ENCODE measurements at regions not wholly inside any gene's neighbourhood (a gene's known extent, or its start where the extent isn't known, plus 50 kb on each side); places are given as distances from the start of the nearest gene placed in this dataset.
"Not testable (repeated sequence)": the region's sequence is repeated elsewhere in the genome, so short reads cannot be mapped to it uniquely, and the experiment has no call there.

- DNase-seq: no peak
Measured at GRCh38 chr1:47491341-47491753, 53.5 kb downstream of the FOXD2 start.

- no peak for DNase-seq
Measured at GRCh38 chr1:47495176-47495713, 57.4 kb downstream of the FOXD2 start.

- DNase-seq: no peak
Measured at GRCh38 chr1:47498551-47498950, 60.7 kb downstream of the FOXD2 start.

GRCh38 chr1:47501069-47501468, 63.2 kb downstream of the FOXD2 start:
- no peak for DNase-seq

- DNase-seq: no peak
Measured at GRCh38 chr1:47502746-47503370, 65.0 kb downstream of the FOXD2 start.

- DNase-seq: not testable (repeated sequence)
Measured at GRCh38 chr1:47504840-47505239, 67.0 kb downstream of the FOXD2 start.

- no peak for DNase-seq
Measured at GRCh38 chr1:47505267-47505666, 67.4 kb downstream of the FOXD2 start.

- no peak for DNase-seq
Measured at GRCh38 chr1:47506053-47506452, 68.2 kb downstream of the FOXD2 start.

GRCh38 chr1:47507144-47507543, 69.3 kb downstream of the FOXD2 start:
- no peak for DNase-seq

- DNase-seq: peak; percentile 63
Measured at GRCh38 chr1:47507881-47508701, 70.2 kb downstream of the FOXD2 start.

GRCh38 chr1:47508702-47509431, 71.0 kb downstream of the FOXD2 start:
- DNase-seq: no peak

GRCh38 chr1:47510282-47510811, 72.5 kb downstream of the FOXD2 start:
- no peak for DNase-seq

GRCh38 chr1:47511825-47512224, 74.0 kb downstream of the FOXD2 start:
- DNase-seq: no peak

- DNase-seq: no peak
Measured at GRCh38 chr1:47513393-47513792, 75.5 kb downstream of the FOXD2 start.

- no peak for DNase-seq
Measured at GRCh38 chr1:47514229-47514628, 76.4 kb downstream of the FOXD2 start.

- DNase-seq: no peak
Measured at GRCh38 chr1:47515164-47515789, 77.4 kb downstream of the FOXD2 start.

GRCh38 chr1:47517946-47518345, 80.1 kb downstream of the FOXD2 start:
- no peak for DNase-seq

GRCh38 chr1:47519491-47519890, 81.6 kb downstream of the FOXD2 start:
- DNase-seq: no peak

GRCh38 chr1:47519971-47520370, 82.1 kb downstream of the FOXD2 start:
- DNase-seq: no peak

- no peak for DNase-seq
Measured at GRCh38 chr1:47521034-47521881, 83.4 kb downstream of the FOXD2 start.

- no peak for DNase-seq
Measured at GRCh38 chr1:47522935-47523834, 85.3 kb downstream of the FOXD2 start.
